GM21528 (cell line): ENCODE measurements at regions not wholly inside any gene's neighbourhood (a gene's known extent, or its start where the extent isn't known, plus 50 kb on each side); places are given as distances from the start of the nearest gene placed in this dataset.

Experiments
- ATAC-seq: cut with Tn5 transposase; IDR thresholded peaks from one replicate; pipeline ENCODE4 v1.9.1; 2021; ENCODE audit warnings: mild to moderate bottlenecking, moderate library complexity; ENCODE audit not compliant: unreplicated experiment, low FRiP score

GRCh38 chr11:80462211-80462610, 1021.4 kb upstream of the TENM4 start:
- no peak for ATAC-seq

DNA sequence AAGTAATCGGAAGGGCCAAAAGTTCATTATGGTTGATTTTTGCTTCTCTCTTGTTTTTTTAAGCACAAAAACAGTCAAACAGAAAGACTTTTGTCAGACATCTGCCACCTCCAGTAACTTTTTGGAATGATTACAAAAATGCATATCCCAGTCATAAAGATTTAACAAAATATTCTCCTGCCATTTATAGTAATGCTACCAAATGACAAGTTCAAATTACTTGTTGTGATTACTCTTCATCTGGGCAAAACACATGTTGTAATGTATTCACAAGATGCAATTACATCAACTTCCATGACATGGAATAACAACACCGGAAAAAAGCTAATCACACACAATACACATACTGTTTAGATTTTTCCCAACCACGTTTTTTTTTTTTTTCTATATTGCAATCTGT, 1017.5 kb upstream of the TENM4 start:
- no peak for ATAC-seq

GRCh38 chr11:80457823-80458222, 1017.0 kb upstream of the TENM4 start:
- ATAC-seq: no peak

DNA sequence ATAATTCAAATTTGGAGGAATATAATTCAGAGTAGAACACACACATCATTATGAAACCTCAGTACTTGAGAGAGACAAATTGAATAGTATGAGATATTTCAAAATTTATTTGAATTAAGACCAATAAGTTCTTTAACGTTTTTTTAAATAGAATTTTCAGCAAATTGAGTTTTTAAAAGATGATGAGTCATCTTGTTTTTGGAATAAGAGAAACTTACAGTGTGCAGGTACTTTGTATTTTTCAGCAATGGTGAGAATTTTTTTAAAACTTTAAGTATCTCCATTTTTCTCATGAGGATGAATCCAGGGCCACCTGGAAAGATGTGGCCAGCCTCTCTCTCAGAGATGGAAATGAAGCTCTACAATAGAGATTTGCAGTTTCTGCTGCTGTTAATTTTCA, 1015.0 kb upstream of the TENM4 start:
- no peak for ATAC-seq

DNA sequence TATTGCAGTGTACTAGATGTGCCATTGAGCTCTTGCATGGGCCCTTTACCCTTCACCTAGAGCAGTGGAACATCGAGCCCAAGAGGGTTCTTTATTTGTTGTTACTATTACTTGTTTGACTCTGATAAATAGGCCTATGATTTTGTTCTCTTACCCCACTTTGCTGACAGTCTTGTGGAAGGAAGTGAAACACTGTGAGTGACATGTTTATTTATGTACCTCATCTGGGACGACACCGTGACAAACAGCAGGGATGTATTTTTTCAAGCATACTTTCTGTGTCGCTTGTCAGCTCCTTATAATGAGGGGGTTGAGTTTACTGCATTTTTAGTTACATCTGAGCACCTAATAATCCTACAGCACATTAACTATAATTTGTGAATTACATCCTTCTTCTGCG, 1010.3 kb upstream of the TENM4 start:
- ATAC-seq: no peak

- ATAC-seq: no peak
Observed at GRCh38 chr11:80448709-80449108, 1007.9 kb upstream of the TENM4 start.

- no peak for ATAC-seq
Observed at GRCh38 chr11:80443177-80443576, 1002.3 kb upstream of the TENM4 start.

DNA sequence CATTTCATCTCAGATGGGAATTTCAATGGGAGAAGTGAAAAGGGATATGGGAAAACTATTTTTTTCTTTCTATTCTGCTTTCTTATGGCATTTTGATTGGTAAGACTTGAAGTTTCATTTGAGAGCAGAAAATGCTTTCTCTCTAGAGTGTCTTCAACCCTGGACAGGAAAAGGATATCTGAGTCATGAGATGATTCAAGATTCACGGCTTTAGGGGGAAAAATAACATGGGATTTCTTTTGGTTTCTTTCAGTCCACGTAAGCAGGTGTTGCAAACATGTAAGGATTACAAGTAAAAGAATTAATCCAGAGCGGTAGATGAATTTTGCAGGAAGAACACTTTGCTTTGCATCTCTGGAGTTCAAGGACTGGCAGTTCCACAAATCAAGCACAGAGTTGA, 1001.0 kb upstream of the TENM4 start:
- no peak for ATAC-seq

DNA sequence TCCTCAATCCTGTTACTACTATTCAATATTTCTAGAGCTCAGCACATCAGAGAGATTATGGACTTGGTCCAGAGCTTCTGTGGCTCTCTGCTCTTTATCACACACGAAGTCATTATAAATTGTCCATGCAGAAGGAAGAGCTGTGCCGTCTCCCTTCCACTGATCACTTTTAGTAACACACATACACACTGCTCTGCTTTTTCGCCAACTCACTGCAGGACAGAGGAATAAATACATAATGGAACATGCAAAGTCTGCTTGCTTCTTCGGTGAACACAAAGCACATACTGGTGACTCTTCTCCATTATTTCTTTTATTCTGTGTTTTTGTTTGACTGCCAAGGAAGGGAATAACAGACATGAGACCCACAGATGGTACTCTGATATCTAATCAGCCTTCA, 1000.0 kb upstream of the TENM4 start:
- ATAC-seq: no peak

DNA sequence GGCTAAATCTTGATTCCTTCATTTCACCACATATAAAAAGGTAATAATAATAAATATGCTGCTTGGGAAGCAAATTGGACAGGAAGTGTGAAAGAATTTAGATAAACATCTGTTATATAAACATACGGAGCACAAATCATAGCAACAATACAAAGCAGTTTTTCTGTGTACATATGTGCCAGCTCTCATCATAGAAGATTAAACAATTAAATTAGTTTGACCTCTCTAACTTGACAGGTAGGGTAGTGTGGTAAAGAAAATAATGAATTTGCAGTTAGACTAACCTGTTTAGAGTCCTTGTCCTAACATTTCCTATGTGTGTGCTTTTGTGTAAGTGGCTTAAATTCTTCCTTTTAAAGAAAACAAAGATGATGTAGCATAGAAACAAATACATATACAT, 995.7 kb upstream of the TENM4 start:
- ATAC-seq: no peak

GRCh38 chr11:80435345-80435744, 994.5 kb upstream of the TENM4 start:
- ATAC-seq: no peak

- no peak for ATAC-seq
Observed at GRCh38 chr11:80432057-80432456, 991.2 kb upstream of the TENM4 start.

GRCh38 chr11:80424012-80424695, 983.3 kb upstream of the TENM4 start:
- no peak for ATAC-seq

GRCh38 chr11:80420374-80420773, 979.5 kb upstream of the TENM4 start:
- ATAC-seq: no peak

DNA sequence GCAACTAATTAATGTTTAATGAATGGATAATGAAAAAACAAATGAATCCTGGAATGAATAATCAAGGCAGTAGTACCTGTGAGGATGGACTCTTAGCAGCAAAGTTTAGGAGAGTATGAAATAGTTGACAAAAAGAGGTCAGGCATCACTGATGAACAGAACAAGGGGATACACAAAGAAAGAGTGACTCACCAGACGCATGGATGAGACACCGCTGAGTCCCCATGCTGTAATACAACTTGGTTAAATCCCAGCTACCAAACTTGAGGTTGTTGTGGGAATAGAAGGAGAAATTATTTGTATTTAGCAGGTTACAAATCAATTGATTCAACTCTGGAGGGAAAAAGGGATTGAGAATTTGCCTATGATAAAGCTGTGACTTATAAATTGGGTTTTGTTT, 976.9 kb upstream of the TENM4 start:
- ATAC-seq: no peak

DNA sequence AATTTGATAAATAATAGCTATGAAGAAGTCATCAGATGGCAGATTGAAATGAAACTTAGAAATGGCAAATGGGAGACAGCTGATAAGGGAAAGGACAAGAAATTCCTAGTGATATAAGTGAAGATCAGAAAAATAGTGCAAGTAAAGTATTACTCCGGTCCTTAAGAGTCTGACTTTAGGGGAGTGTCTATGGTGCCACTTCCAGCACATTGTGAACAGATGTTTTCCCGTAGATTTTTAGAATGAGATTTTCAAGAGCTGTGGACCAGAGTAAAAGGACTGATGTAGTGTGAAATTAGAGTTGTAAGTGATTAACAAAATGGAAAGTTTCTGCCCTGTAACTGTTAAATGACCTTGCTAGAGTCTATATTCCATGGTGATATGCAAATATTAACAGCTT, 974.8 kb upstream of the TENM4 start:
- no peak for ATAC-seq

DNA sequence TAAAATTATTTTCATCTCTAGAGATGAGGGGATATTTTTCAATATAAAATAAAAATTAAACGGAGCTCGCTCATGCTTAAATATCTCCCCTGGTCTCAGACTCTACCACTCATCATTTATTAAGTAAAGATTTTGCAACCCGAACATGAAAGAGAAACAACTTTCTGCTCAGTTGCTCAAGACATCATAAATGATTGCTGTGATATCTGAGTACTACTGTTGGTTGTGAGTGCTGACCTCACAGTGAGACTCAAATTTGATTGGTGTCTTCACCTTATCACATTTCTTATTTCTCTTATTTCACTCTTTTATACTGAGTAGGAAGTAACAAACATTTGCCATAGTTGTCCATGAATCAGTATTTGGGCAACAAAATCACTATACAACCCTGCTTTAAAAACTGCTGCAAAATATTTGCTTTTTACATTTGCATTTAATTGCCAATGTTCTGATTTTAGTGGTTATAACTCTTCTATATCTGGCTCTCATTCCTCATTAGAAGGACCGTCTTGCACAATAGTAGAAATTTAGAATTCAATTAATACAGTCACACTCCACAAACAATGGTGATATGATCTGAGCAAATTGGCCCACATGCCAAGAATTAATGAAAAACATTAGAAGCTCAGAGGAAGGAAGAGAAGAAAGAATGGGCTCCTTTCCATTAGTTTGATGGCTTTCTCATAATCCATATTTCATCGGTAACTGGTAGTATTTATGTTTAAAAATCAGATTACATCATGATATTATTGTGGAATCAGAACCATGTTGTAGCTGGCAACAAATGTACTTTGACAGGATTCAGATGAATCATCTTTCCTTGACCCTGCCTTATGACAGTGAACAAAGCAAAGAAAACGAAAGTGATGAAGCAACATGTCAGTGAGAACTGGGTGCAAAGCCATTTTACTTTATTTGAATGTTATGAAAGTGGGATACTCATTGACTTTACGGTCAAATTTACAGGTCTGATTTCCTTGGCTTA, 973.6 kb upstream of the TENM4 start:
- no peak for ATAC-seq

DNA sequence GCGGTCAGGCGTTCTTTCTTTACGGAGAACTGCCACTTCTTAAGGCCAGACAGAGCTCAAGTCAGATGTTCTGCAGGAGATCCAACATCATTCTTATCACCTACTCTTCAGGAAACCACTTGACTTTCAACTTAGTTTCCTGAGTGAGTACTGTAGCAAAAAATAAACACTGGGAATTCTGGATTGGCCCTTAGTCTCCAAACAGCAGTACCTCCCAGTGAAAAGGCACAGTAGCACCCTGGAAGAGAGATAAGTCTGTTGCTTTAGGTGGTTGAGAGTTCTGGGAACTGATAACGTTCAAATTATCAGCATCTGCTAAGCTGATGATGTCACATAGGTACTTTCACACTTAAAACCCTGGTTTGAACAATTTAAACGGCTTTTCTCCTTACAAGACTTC, 971.8 kb upstream of the TENM4 start:
- ATAC-seq: no peak

DNA sequence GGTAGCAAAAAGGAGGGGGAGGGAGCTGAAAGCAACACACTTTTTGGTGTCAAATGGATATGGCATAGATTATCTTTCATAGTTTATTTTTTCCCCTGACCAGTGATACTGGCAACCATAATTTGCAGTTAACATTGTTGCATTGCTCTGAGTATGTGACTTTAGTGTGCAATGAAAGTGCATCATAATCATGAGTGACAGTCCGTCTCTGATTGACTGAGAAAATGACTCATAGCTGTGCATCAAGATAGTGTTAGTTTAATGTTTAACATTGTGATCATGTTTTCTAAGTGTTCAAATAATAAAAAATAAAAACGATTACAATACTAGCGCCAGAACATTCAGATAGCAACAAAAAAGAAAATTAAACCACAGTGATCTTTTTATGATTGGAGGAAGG, 952.4 kb upstream of the TENM4 start:
- no peak for ATAC-seq

- ATAC-seq: no peak
Observed at GRCh38 chr11:80390505-80390904, 949.7 kb upstream of the TENM4 start.

DNA sequence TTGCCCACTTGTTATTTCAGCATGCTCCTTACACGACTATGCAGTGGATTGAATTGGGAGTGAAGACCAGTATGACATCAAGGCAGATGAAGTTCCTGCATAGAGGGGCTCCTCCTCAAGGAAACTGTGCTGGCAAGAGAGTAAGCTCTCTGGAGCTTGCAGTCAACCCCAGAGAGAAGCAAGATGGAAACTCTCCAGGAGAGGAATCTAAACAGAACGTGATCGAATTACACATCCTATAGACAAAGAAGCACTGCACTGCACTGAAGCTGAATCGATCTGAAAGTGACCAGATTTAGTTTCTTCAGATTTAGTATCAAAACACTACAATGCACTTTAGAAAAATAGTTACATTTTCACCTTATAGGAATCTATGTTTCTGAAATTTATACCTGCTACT, 947.7 kb upstream of the TENM4 start:
- no peak for ATAC-seq

- no peak for ATAC-seq
Observed at GRCh38 chr11:80388130-80388529, 947.3 kb upstream of the TENM4 start.
